SU-DHL-6 (cell line): ENCODE measurements at regions not wholly inside any gene's neighbourhood (a gene's known extent, or its start where the extent isn't known, plus 50 kb on each side); places are given as distances from the start of the nearest gene placed in this dataset.

Experiments used
- H2AFZ ChIP-seq: fragments of 200-600 bp; sonication (generic); 2 replicates; pipeline ENCODE4 v1.6.1; 2014; ENCODE audit warnings: low read depth, mild to moderate bottlenecking, moderate library complexity, mixed read lengths, antibody characterized with exemption, low read length; ENCODE audit not compliant: severe bottlenecking
- H3F3A ChIP-seq: fragments of 200-600 bp; shearing (Covaris generic); 2 replicates; pipeline ENCODE4 v1.6.0; 2016; ENCODE audit warnings: antibody characterized with exemption, mild to moderate bottlenecking; ENCODE audit not compliant: insufficient read depth
- H3K27ac ChIP-seq: fragments of 200-600 bp; sonication (generic); 2 replicates; pipeline ENCODE4 v1.5.1; 2016; ENCODE audit warnings: low read depth, mild to moderate bottlenecking, low read length, moderate library complexity, mixed read lengths
- H3K27me3 ChIP-seq: fragments of 200-600 bp; sonication (generic), shearing (Covaris generic); 2 replicates; pipeline ENCODE4 v1.6.0; 2014; ENCODE audit warnings: mild to moderate bottlenecking, low read length
- H3K36me3 ChIP-seq: fragments of 200-600 bp; sonication (generic); 2 replicates; pipeline ENCODE4 v1.6.1; 2014; ENCODE audit warnings: mild to moderate bottlenecking, low read length, mixed read lengths
- H3K4me2 ChIP-seq: fragments of 300-600, 200-600 bp; shearing (Covaris generic), sonication (generic); 2 replicates; pipeline ENCODE4 v1.6.0; 2014; ENCODE audit warnings: low read length, low read depth, mild to moderate bottlenecking; ENCODE audit not compliant: poor library complexity, severe bottlenecking
- H3K4me3 ChIP-seq: fragments of 200-600 bp; sonication (generic); 2 replicates; pipeline ENCODE4 v1.5.1; 2014; ENCODE audit warnings: antibody characterized with exemption, low read length, mild to moderate bottlenecking, mixed read lengths; ENCODE audit not compliant: insufficient read depth, poor library complexity, severe bottlenecking
- H3K79me2 ChIP-seq: fragments of 200-600 bp; sonication (generic); 2 replicates; pipeline ENCODE4 v1.6.1; 2014; ENCODE audit warnings: mild to moderate bottlenecking, low read length, moderate library complexity; ENCODE audit not compliant: insufficient read depth
- H3K9ac ChIP-seq: fragments of 200-600 bp; sonication (generic); 2 replicates; pipeline ENCODE4 v1.7.0; 2014; ENCODE audit warnings: mild to moderate bottlenecking, low read length
- H3K9me2 ChIP-seq: fragments of 200-600 bp; sonication (generic); replicated peaks from 2 replicates; pipeline ENCODE4 v1.6.1; 2014; ENCODE audit warnings: low read length; ENCODE audit not compliant: insufficient read depth
- H3K9me3 ChIP-seq: fragments of 200-600 bp; sonication (generic); 2 replicates; pipeline ENCODE4 v1.6.1; 2014; ENCODE audit warnings: low read length, mixed read lengths; ENCODE audit not compliant: insufficient read depth
- H4K20me1 ChIP-seq: fragments of 200-600 bp; sonication (generic); 2 replicates; pipeline ENCODE4 v1.6.1; 2014; ENCODE audit warnings: low read depth, mild to moderate bottlenecking, antibody characterized with exemption, low read length, moderate library complexity, mixed read lengths
- CTCF ChIP-seq: fragments of 200-600 bp; sonication (generic); IDR thresholded peaks from one replicate; pipeline ENCODE4 v1.5.1; 2017; ENCODE audit warnings: antibody characterized with exemption, mild to moderate bottlenecking, low read length, moderate library complexity; ENCODE audit not compliant: insufficient read depth, poor library complexity, severe bottlenecking
- EZH2phosphoT487 ChIP-seq: fragments of 200-600 bp; sonication (generic), shearing (Covaris generic); conservative IDR thresholded peaks from 2 replicates; pipeline ENCODE4 v1.6.1; 2018; ENCODE audit warnings: mild to moderate bottlenecking, antibody characterized with exemption, low read length, moderate library complexity, mixed read lengths

GRCh38 chr1:181173761-181174447, 85.4 kb downstream of the IER5 start:
- Histone ChIP-seq H3K27ac (no peak overlapping the region), H3K79me2 (no peaks in the 10 kb centered on the region), H3K27me3 (no peaks in the 10 kb centered on the region), H3K36me3 (no peaks in the 10 kb centered on the region), H3K9me2 (no peaks in the 10 kb centered on the region), H2AFZ (no peak overlapping the region), H3K9me3 (no peaks in the 10 kb centered on the region), H3K9ac (no peak overlapping the region), H4K20me1 (no peaks in the 10 kb centered on the region), H3F3A (no peaks in the 10 kb centered on the region), H3K4me2 (no peak overlapping the region), H3K4me3 (no peak overlapping the region)
- no peak for TF ChIP-seq CTCF
- no peak for TF ChIP-seq EZH2phosphoT487

- H2AFZ ChIP-seq, result no peak overlapping the region
- no peaks in the 10 kb centered on the region for H3K27me3 ChIP-seq
- H3K4me2 ChIP-seq, result no peak overlapping the region
- no peaks in the 10 kb centered on the region for H3K79me2 ChIP-seq
- H3K4me3 ChIP-seq, result no peak overlapping the region
- TF ChIP-seq EZH2phosphoT487 (no peak), CTCF (no peak)
- H3K9me2 ChIP-seq, result no peaks in the 10 kb centered on the region
- H3F3A ChIP-seq, result no peaks in the 10 kb centered on the region
- no peaks in the 10 kb centered on the region for H3K9me3 ChIP-seq
- no peaks in the 10 kb centered on the region for H4K20me1 ChIP-seq
- H3K36me3 ChIP-seq, result no peaks in the 10 kb centered on the region
- H3K9ac ChIP-seq, result no peak overlapping the region
- no peak overlapping the region for H3K27ac ChIP-seq
These were observed 86.4 kb downstream of the IER5 start for GRCh38 chr1:181174861-181175260.

GRCh38 chr1:181175356-181175910, 86.9 kb downstream of the IER5 start:
- H3K36me3 ChIP-seq, result no peaks in the 10 kb centered on the region
- H2AFZ ChIP-seq, result no peak overlapping the region
- H3K9ac ChIP-seq, result no peak overlapping the region
- no peaks in the 10 kb centered on the region for H3K79me2 ChIP-seq
- no peaks in the 10 kb centered on the region for H4K20me1 ChIP-seq
- H3K27ac ChIP-seq, result no peak overlapping the region
- H3F3A ChIP-seq, result no peaks in the 10 kb centered on the region
- H3K9me2 ChIP-seq, result no peaks in the 10 kb centered on the region
- no peak overlapping the region for H3K4me2 ChIP-seq
- H3K27me3 ChIP-seq, result no peaks in the 10 kb centered on the region
- H3K4me3 ChIP-seq, result no peak overlapping the region
- TF ChIP-seq EZH2phosphoT487 (no peak), CTCF (no peak)
- H3K9me3 ChIP-seq, result no peaks in the 10 kb centered on the region
